ENCODE measurements at regions not wholly inside any gene's neighbourhood (a gene's known extent, or its start where the extent isn't known, plus 50 kb on each side); places are given as distances from the start of the nearest gene placed in this dataset.

DNA sequence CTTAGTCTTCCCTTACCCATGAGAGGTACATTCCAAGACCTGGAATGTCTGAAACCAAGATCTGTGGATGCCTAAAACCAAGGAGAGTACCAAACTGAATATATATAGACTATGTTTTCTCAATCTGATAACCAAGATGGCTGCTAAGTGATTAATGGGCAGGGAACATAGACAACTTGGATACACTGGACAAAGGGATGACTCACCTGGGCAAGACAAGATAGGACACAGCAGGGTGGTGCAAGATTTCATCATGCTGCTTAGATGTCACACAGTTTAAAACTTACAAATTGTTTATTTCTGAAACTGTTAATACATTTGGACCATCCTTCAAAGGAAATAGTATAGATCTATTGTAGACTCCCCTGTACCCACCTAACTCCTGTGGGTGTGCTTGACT, 130.9 kb downstream of the HTR1A start:
- H3K9ac ChIP-seq (ENCODE audit: low read length) = no peak overlapping the region
- H3K9me2 ChIP-seq (ENCODE audit: low read depth, low read length) = no peaks in the 10 kb centered on the region
- no peaks in the 10 kb centered on the region for H3K9me3 ChIP-seq (ENCODE audit: low read length)
- H4K20me1 ChIP-seq (ENCODE audit: insufficient read depth, low read length) = no peaks in the 10 kb centered on the region
- no peak overlapping the region for H3K4me3 ChIP-seq (ENCODE audit: low read depth, low read length, poor library complexity, severe bottlenecking)
- TF ChIP-seq, protein P1, sequence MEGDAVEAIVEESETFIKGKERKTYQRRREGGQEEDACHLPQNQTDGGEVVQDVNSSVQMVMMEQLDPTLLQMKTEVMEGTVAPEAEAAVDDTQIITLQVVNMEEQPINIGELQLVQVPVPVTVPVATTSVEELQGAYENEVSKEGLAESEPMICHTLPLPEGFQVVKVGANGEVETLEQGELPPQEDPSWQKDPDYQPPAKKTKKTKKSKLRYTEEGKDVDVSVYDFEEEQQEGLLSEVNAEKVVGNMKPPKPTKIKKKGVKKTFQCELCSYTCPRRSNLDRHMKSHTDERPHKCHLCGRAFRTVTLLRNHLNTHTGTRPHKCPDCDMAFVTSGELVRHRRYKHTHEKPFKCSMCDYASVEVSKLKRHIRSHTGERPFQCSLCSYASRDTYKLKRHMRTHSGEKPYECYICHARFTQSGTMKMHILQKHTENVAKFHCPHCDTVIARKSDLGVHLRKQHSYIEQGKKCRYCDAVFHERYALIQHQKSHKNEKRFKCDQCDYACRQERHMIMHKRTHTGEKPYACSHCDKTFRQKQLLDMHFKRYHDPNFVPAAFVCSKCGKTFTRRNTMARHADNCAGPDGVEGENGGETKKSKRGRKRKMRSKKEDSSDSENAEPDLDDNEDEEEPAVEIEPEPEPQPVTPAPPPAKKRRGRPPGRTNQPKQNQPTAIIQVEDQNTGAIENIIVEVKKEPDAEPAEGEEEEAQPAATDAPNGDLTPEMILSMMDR (IDR thresholded peaks at IDR 0.05; ENCODE audit: low read length) = no peak
- TF ChIP-seq EZH2 (IDR thresholded peaks at IDR 0.05; ENCODE audit: borderline replicate concordance, low read length) = no peak
- H3K27ac ChIP-seq (ENCODE audit: low read depth, low read length, poor library complexity, severe bottlenecking) = no peak overlapping the region
- no peaks in the 10 kb centered on the region for H3K27me3 ChIP-seq (ENCODE audit: insufficient read depth, low read length)
- H3F3A ChIP-seq (ENCODE audit: insufficient read depth, low read length) = no peaks in the 10 kb centered on the region
- no peak overlapping the region for H3K4me2 ChIP-seq (ENCODE audit: low read length)
- H3K36me3 ChIP-seq (ENCODE audit: insufficient read depth, low read length) = no peaks in the 10 kb centered on the region
- no peaks in the 10 kb centered on the region for H3K79me2 ChIP-seq (ENCODE audit: insufficient read depth, low read length)
- no peak overlapping the region for H2AFZ ChIP-seq (ENCODE audit: low read length)
- H3K4me1 ChIP-seq (ENCODE audit: insufficient read depth, low read length, severe bottlenecking) = no peaks in the 10 kb centered on the region

DNA sequence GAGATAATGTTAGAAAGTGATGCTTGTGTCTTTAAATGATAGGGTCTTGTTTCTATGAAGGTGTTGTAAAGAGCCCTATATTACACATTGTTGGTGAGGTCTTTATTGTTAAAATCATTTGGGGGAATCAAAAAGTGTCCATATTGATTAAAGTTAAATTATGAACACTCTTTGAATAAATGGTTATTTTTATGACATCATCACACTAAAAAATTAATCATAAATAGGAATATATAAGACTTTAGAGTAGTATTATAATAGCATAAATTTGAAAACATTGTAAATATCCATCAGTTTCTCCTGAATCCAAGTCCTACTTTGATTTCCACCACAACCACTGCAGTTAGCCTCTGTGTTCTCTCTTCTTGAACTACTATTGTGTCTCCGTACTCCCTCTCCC, 136.3 kb downstream of the HTR1A start:
- Histone ChIP-seq H3K79me2 (ENCODE audit: insufficient read depth, low read length) (no peaks in the 10 kb centered on the region), H3K9me2 (ENCODE audit: low read depth, low read length) (no peaks in the 10 kb centered on the region), H3K9me3 (ENCODE audit: low read length) (no peaks in the 10 kb centered on the region), H3K4me3 (ENCODE audit: low read depth, low read length, poor library complexity, severe bottlenecking) (no peak overlapping the region), H3K27me3 (ENCODE audit: insufficient read depth, low read length) (no peaks in the 10 kb centered on the region), H4K20me1 (ENCODE audit: insufficient read depth, low read length) (no peaks in the 10 kb centered on the region), H3K4me2 (ENCODE audit: low read length) (no peak overlapping the region), H3K27ac (ENCODE audit: low read depth, low read length, poor library complexity, severe bottlenecking) (no peak overlapping the region), H3K4me1 (ENCODE audit: insufficient read depth, low read length, severe bottlenecking) (no peaks in the 10 kb centered on the region), H3K9ac (ENCODE audit: low read length) (no peak overlapping the region), H3K36me3 (ENCODE audit: insufficient read depth, low read length) (no peaks in the 10 kb centered on the region), H3F3A (ENCODE audit: insufficient read depth, low read length) (no peaks in the 10 kb centered on the region), H2AFZ (ENCODE audit: low read length) (no peak overlapping the region)
- TF ChIP-seq, protein P1 (IDR thresholded peaks at IDR 0.05; ENCODE audit: low read length) = no peak
- no peak for TF ChIP-seq EZH2 (IDR thresholded peaks at IDR 0.05; ENCODE audit: borderline replicate concordance, low read length)

DNA sequence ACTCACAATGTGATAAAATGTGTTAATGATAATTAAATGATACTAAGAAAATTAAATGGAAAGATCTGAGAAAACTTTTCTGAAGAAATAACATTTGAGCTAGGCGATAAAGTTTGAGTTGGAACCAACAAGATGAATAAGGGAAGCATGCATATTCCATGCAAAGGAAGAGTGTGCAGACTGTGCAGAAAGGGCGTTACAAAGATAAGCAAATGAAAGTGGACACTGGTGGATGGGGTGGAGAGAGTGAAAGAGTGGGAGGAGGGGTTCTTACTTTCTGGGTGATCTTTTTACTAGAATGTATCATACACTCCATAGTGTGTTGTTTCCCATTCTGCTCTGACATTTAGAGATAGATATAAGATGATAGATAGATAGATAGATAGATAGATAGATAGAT, 138.7 kb downstream of the HTR1A start:
- TF ChIP-seq, protein P1 (IDR thresholded peaks at IDR 0.05; ENCODE audit: low read length) = no peak
- no peak for TF ChIP-seq EZH2 (IDR thresholded peaks at IDR 0.05; ENCODE audit: borderline replicate concordance, low read length)
- Histone ChIP-seq H2AFZ (ENCODE audit: low read length) (no peak overlapping the region), H3K79me2 (ENCODE audit: insufficient read depth, low read length) (no peaks in the 10 kb centered on the region), H3K27ac (ENCODE audit: low read depth, low read length, poor library complexity, severe bottlenecking) (no peak overlapping the region), H3K9ac (ENCODE audit: low read length) (no peak overlapping the region), H3K9me2 (ENCODE audit: low read depth, low read length) (no peaks in the 10 kb centered on the region), H3K4me3 (ENCODE audit: low read depth, low read length, poor library complexity, severe bottlenecking) (no peak overlapping the region), H3K4me1 (ENCODE audit: insufficient read depth, low read length, severe bottlenecking) (no peaks in the 10 kb centered on the region), H3K4me2 (ENCODE audit: low read length) (no peak overlapping the region), H3F3A (ENCODE audit: insufficient read depth, low read length) (no peaks in the 10 kb centered on the region), H4K20me1 (ENCODE audit: insufficient read depth, low read length) (no peaks in the 10 kb centered on the region), H3K27me3 (ENCODE audit: insufficient read depth, low read length) (no peaks in the 10 kb centered on the region), H3K36me3 (ENCODE audit: insufficient read depth, low read length) (no peaks in the 10 kb centered on the region), H3K9me3 (ENCODE audit: low read length) (no peaks in the 10 kb centered on the region)

All from OCI-LY1 (cell line).